ENCODE measurements at regions not wholly inside any gene's neighbourhood (a gene's known extent, or its start where the extent isn't known, plus 50 kb on each side); places are given as distances from the start of the nearest gene placed in this dataset.

DNA sequence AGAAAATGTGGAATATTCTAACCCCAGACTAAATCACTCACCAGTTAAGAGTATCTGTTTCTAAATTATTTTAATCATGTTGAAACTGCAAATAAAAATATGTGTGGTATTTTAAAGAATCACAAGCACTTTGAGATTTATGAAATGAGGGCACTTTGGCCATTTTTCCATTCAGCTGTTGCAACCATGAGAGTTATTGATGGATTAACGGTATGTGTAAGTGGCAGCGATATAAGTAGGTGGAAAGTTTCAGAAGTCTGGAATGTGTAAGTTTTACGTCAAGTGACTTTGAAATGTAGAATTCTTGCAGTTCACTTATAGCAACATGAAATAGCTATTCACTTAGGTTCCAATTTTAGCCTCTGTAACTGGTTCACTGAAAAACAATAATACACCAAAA lies 905.1 kb upstream of the SLIT2 start:
- DNase-seq (ENCODE audit: low read depth in 2 of 2) = peak; percentile 40 to 53

GRCh38 chr4:19329631-19330030 lies 922.1 kb upstream of the SLIT2 start:
- DNase-seq (ENCODE audit: low read depth in 2 of 2) = peak; percentile 33 to 49

- no peak for DNase-seq (ENCODE audit: low read depth in 2 of 2)
These were observed 922.6 kb upstream of the SLIT2 start for GRCh38 chr4:19329077-19329476.

DNA sequence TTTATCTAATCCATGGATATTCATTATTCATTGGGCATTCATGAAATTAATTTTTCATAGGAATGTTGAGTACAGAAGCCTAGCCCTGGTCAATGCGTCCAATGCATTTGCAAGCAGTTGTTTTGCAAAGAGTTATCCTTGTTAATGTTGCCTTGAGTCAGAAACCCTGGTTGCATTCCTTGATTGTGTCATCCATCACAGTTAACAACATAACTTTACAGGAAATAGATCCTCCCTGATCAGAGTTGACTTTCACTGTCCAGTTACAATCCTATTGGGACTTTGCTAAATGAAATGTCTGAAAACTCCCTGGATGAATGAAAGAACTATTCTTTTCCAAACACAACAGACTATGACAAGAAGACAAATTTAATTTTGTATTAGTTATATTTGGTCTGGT lies 924.3 kb upstream of the SLIT2 start:
- DNase-seq (ENCODE audit: low read depth in 2 of 2) = no peak

DNA sequence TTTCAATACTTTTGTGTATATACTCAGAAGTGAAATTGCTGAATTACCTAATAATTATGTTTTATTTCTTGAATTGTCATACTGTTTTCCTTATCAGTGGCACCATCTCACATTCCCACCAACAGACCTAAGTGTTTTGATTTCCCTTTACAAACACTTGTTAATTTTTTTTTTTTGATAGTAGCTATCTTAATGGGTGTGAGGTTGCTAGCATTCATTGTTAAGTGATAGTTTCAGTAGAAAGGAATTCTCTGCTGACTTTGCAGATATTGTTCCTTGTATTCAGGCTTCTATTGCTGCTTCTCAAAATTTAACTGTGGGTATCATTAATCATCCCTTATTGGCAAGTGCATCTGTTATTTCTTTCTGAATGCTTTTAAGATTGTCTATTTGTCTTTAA lies 927.5 kb upstream of the SLIT2 start:
- no peak for DNase-seq (ENCODE audit: low read depth in 2 of 2)

DNA sequence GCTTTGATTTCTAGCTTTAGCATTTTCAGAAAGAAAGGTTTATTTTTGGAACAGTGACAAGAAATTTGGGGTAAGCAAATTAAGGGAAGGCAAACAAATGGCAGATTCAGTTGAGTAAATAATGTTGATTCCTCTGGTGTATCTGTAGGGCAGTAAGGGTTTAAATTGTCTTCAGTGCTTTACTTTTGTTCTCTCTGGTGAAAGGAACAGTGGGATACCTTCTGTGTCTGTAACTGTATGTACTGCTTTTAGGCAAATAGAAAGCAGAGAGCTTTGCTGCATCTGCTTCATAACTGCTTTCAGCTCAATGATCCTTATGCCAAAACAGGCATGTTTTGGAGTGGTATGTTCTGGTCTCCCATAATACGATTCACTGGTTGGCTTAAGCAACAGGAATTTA lies 932.1 kb upstream of the SLIT2 start:
- no peak for DNase-seq (ENCODE audit: low read depth in 2 of 2)

DNA sequence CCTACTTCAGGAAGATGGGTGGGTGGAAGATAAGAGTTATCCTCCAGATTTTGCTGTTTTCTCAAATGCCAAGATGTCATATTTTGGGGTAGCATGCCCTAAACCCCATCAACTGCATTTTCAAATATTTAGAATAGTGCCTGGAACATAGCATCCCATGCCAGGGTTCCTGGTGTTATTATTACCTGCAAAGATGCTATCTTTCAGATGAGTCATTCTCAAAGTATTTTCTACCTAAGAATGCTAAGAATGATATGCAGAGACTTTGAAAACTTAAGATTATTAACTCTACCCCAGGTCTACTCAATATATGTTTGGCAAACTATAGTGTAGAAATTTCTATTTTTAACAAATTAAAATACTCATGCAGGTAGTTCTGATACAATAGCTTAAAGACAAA lies 934.3 kb upstream of the SLIT2 start:
- no peak for DNase-seq (ENCODE audit: low read depth in 2 of 2)

DNA sequence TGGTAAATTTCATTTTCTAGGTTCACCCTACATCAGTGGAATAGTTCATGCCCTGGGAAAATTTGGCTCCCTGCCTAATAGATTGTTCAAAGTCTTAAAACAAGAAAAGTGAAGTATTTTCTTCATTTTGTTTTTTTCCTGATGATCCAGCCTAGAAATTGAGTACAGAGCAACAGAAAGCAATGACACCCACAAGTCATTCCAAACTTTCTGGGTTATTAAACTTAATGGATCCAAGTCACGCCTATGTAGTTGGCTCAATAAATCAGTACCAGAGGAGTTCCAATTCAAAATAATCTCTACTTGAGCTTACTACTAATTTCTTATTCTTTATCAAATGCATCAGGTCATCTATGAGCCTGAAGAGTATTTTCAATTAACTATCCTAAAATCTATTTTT lies 937.6 kb upstream of the SLIT2 start:
- no peak for DNase-seq (ENCODE audit: low read depth in 2 of 2)

- DNase-seq (ENCODE audit: low read depth in 2 of 2) = peak; percentile 47 to 51
These were observed 942.3 kb upstream of the SLIT2 start for GRCh38 chr4:19309378-19309777.

- DNase-seq (ENCODE audit: low read depth in 2 of 2) = no peak
These were observed 947.7 kb upstream of the SLIT2 start for GRCh38 chr4:19304028-19304427.

GRCh38 chr4:19301527-19301926 lies 950.2 kb upstream of the SLIT2 start:
- DNase-seq (ENCODE audit: low read depth in 2 of 2) = peak in 1 of 2 experiments; percentile 10

DNA sequence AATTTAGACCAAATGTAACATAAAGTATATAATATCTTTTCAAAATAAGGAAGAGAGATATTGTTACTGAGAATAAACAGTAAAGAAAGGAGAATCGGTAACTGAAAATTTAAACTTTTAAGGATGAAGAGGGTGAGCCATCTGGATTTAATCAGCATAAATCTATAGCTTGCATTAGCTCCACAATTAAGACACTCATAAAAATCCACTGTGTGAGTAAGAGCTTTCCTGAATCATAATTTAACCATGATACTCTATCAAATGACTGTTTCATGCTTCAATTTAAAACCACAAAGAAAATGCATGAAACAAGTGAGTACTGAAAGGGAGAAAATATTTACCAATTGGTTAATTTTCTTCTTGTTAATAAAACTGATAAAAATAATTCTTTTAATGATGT lies 951.5 kb upstream of the SLIT2 start:
- peak; percentile 77 to 82 for DNase-seq (ENCODE audit: low read depth in 2 of 2)

DNA sequence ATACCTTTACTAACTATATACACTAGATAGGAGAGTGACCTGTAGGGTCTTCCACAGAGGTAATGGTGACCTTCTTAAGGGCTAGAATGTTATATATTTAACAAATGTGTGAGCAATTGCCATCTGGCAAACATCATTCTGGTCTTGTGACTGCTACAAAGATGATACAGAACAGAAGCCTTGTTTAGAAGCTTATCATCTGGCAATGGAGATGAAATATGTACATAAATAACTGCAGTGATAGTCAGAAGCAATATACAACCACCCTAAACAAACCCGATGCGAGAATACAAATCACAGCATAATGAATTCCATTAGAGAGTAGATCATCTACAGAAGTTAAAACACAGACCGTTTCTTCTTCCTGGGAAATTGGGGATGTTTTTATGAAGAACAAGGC lies 952.7 kb upstream of the SLIT2 start:
- DNase-seq (ENCODE audit: low read depth in 2 of 2) = peak; percentile 75 to 77

GRCh38 chr4:19293781-19294180 lies 957.9 kb upstream of the SLIT2 start:
- DNase-seq (ENCODE audit: low read depth in 2 of 2) = no peak

DNA sequence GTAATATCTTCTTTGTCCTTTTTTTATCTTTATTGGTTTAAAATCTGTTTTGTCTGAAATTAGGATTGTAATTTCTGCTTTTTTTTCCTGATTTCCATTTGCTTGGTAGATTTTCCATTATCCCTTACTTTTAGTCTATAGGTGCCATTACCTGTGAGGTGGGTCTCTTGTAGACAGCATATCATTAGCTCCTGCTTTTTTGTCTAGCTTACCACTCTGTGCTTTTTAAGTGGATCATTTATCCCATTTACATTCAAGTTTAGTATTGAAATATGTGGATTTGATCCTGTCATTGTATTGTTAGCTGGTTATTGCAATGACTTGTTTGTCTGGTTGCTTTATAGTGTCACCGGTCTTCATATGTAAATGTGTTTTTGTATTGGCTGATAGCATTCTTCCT lies 958.6 kb upstream of the SLIT2 start:
- no peak for DNase-seq (ENCODE audit: low read depth in 2 of 2)

DNA sequence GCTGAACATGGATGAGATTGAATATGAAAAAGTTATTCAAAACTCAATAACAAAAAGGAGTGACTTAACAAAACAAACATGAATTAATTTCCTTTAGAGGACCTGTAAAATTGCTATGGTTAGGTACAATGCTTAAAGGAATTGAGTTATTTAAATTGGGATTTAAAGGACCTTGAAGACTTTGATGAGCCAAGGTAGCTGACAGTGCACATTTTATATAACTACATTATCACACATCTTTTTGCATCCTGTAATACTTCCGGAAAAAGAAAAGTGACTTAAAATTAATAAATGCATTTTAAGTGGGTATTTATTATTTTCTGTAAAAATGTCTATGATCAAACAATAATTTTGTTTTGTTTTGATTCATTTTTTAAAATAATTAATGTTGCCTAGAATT lies 964.8 kb upstream of the SLIT2 start:
- DNase-seq (ENCODE audit: low read depth in 2 of 2) = no peak

GRCh38 chr4:19285146-19285545 lies 966.6 kb upstream of the SLIT2 start:
- peak in 1 of 2 experiments; percentile 12 for DNase-seq (ENCODE audit: low read depth in 2 of 2)

DNA sequence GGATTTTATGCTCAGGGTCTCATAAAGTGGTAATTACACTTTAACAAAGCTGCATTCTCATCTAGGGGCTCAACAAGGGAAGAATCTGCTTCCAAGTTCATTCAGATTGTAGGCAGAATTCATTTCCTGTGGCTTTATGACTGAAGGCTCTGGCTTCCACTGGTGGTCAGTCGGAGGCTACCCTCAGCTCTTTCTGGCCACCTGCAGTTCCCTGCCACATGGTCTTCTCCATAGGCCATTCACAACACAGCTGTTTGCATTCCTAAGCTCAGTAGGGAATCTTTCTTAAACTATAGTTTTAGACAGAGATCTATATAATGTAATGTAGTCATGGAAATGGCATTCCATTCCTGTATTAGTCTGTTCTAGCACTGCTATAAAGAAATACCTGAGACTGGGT lies 973.0 kb upstream of the SLIT2 start:
- no peak for DNase-seq (ENCODE audit: low read depth in 2 of 2)

- DNase-seq (ENCODE audit: low read depth in 2 of 2) = no peak
These were observed 985.1 kb upstream of the SLIT2 start for GRCh38 chr4:19266566-19266965.

GRCh38 chr4:19262467-19262866 lies 989.2 kb upstream of the SLIT2 start:
- peak in 1 of 2 experiments; percentile 4 for DNase-seq (ENCODE audit: low read depth in 2 of 2)

GRCh38 chr4:19260346-19260745 lies 991.4 kb upstream of the SLIT2 start:
- DNase-seq (ENCODE audit: low read depth in 2 of 2) = no peak

- DNase-seq (ENCODE audit: low read depth in 2 of 2) = no peak
These were observed 991.8 kb upstream of the SLIT2 start for GRCh38 chr4:19259920-19260319.

- no peak for DNase-seq (ENCODE audit: low read depth in 2 of 2)
These were observed 994.9 kb upstream of the SLIT2 start for GRCh38 chr4:19256823-19257222.

DNA sequence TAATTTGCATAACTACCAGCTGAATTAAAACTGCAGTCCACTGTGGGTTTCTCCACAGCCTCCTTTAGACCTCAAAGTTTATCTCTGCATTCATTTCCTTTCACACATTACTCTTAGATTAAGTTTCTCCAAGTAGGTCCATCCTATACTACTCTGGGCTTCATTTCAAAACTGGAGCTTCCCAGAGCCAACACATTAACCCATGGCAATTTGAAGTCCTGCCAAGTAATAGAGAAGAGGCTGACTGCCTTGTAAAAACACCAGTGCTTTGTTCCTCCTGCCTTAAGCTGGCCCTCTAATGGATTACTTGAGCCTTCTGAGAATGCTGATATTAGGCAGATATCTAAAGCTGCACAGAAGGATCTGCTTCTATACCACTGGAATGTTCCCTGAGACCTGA lies 997.2 kb upstream of the SLIT2 start:
- DNase-seq (ENCODE audit: low read depth in 2 of 2) = peak in 1 of 2 experiments; percentile 3

DNA sequence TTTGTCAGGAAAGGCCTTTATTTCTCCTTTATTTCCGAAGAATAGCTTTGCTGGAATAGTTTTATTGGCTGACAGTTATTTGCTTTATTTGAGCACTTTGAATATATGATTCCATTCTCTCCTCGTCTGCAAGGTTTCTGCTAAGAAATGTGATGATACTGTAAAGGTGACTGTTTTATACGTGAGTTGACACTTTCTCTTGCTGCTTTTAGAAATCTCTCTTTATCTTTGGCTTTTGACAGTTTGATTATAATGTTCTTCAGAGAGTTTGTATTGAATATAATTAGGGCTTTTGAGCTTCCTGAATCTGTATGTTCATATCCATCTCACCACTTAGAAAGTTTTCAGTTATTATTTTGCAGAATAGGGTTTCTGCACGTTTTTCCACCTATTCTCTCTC lies 1003.7 kb upstream of the SLIT2 start:
- DNase-seq (ENCODE audit: low read depth in 2 of 2) = no peak
